ENCODE measurements at regions not wholly inside any gene's neighbourhood (a gene's known extent, or its start where the extent isn't known, plus 50 kb on each side); places are given as distances from the start of the nearest gene placed in this dataset.

GRCh38 chr13:68380041-68380973, 1150.2 kb upstream of the PCDH9 start:
- Histone ChIP-seq H3K4me3 (replicated peaks; ENCODE audit: insufficient read depth, low read length) (no peak overlapping the region), H3K27ac (replicated peaks) (no peak overlapping the region), H3K27me3 (ENCODE audit: insufficient read depth, poor library complexity, severe bottlenecking) (no peaks in the 10 kb centered on the region)
- TF ChIP-seq GABPA (IDR thresholded peaks at IDR 0.05; ENCODE audit: low read depth) (no peak), REST (IDR thresholded peaks at IDR 0.05; ENCODE audit: insufficient replicate concordance, low read depth) (no peak), CTCF (IDR thresholded peaks at IDR 0.05; ENCODE audit: insufficient read depth, low read length) (no peak), SPI1 (IDR thresholded peaks at IDR 0.05; ENCODE audit: borderline replicate concordance, low read depth) (no peak), POLR2AphosphoS5 (IDR thresholded peaks at IDR 0.05; ENCODE audit: low read depth) (no peak)
- no peak for DNase-seq (ENCODE audit: low read depth in 1 of 2, low spot score in 1 of 2)

- DNase-seq (ENCODE audit: low read depth in 1 of 2, low spot score in 1 of 2) = no peak
- no peak for TF ChIP-seq REST (IDR thresholded peaks at IDR 0.05; ENCODE audit: insufficient replicate concordance, low read depth)
- no peak for TF ChIP-seq SPI1 (IDR thresholded peaks at IDR 0.05; ENCODE audit: borderline replicate concordance, low read depth)
- TF ChIP-seq CTCF (IDR thresholded peaks at IDR 0.05; ENCODE audit: insufficient read depth, low read length) = no peak
- TF ChIP-seq POLR2AphosphoS5 (IDR thresholded peaks at IDR 0.05; ENCODE audit: low read depth) = no peak
- TF ChIP-seq GABPA (IDR thresholded peaks at IDR 0.05; ENCODE audit: low read depth) = no peak
- Histone ChIP-seq H3K27me3 (ENCODE audit: insufficient read depth, poor library complexity, severe bottlenecking) (no peaks in the 10 kb centered on the region), H3K27ac (replicated peaks) (no peak overlapping the region), H3K4me3 (replicated peaks; ENCODE audit: insufficient read depth, low read length) (no peak overlapping the region)
Observed at GRCh38 chr13:68378294-68378693, 1148.2 kb upstream of the PCDH9 start.

GRCh38 chr13:68375004-68375403, 1144.9 kb upstream of the PCDH9 start:
- H3K27ac ChIP-seq (replicated peaks) = no peak overlapping the region
- no peak overlapping the region for H3K4me3 ChIP-seq (replicated peaks; ENCODE audit: insufficient read depth, low read length)
- no peak for DNase-seq (ENCODE audit: low read depth in 1 of 2, low spot score in 1 of 2)
- TF ChIP-seq CTCF (IDR thresholded peaks at IDR 0.05; ENCODE audit: insufficient read depth, low read length) (no peak), REST (IDR thresholded peaks at IDR 0.05; ENCODE audit: insufficient replicate concordance, low read depth) (no peak), SPI1 (IDR thresholded peaks at IDR 0.05; ENCODE audit: borderline replicate concordance, low read depth) (no peak), GABPA (IDR thresholded peaks at IDR 0.05; ENCODE audit: low read depth) (no peak), POLR2AphosphoS5 (IDR thresholded peaks at IDR 0.05; ENCODE audit: low read depth) (no peak)
- H3K27me3 ChIP-seq (ENCODE audit: insufficient read depth, poor library complexity, severe bottlenecking) = no peaks in the 10 kb centered on the region

Measured in HL-60 (cell line).